GM18520 (cell line): ENCODE measurements at regions not wholly inside any gene's neighbourhood (a gene's known extent, or its start where the extent isn't known, plus 50 kb on each side); places are given as distances from the start of the nearest gene placed in this dataset.

Experiments used
- ATAC-seq: cut with Tn5 transposase; IDR thresholded peaks from one replicate; pipeline ENCODE4 v1.9.1; 2021; ENCODE audit not compliant: unreplicated experiment

DNA sequence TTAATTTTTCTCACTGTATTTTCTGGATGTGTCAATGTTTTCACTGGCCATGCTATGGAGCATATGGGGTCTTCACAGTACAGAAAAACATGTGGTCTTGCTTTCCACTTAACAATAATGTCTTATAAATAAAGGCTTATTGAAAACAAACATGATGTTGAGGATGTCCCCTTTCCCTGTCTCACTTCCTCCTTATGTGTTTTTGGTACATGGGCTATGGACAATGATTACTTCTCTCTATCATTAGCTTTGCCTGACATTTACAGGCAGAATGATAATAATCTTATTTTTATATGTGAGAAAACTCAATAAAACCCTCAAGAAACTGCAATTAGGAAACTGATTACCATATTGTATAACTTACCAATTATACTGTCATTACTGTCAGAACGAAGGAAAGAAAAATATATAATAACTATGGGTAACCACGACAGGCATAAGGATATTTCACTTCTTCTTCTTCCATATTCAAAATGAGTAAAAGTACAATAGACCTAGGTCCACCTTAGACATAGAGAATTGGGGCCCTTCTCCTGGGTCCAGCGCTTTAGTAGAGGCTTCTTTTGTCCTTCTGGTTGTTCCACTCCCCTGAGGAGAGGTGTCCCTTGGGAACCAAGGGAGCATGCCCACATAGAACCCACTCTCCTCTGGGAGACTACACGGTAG is 375.0 kb downstream of the MAN2A1 start:
- no peak for ATAC-seq

DNA sequence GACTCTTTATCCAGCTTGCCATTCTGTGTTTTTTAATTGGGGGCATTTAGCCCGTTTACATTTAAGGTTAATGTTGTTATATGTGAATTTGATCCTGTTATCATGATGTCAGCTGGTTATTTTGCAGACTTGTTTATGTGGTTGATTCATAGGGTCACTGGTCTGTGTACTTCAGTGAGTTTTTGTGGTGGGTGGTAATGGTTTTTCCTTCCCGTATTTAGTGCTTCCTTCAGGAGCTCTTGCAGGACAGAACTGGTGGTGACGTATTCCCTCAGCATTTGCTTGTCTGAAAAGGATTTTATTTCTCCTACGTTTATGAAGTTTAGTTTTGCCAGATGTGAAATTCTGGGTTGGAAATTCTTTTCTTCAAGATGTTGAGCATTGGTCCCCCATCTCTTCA is 381.1 kb downstream of the MAN2A1 start:
- no peak for ATAC-seq

DNA sequence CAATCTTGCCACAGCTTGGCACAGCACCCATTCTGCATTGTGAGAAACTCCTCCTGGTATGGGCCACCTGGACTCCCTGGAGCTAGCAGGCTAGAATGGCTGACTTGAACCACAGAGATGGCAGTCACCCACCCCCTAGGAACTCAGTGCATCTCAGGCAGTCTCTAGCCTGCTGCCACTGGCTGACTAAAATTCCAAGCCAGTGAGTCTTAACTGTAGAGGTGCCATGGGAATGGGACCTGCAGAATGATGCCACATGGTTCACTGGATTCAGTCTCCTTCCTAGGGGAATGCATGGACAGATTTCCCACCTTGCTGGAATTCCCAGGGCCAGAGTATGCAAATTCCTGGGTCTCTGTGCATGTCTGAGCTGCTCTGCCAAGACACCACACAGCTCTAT is 382.9 kb downstream of the MAN2A1 start:
- ATAC-seq: no peak

DNA sequence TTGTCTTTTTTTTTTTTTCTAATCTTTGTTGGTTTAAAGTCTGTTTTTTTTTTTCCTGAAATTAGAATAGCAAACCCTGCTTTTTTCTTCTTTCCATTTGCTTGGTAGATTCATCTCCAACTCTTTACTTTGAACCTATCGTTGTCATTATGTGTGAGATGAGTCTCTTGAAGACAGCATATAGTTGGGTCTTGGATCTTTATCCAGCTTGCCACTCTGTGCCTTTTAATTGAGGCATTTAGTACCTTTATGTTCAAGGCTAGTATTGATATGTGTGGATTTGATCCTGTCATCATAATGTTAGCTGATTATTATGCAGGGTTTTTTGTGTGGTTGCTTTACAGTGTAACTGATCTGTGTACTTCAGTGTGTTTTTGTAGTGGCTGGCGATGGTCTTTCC is 383.8 kb downstream of the MAN2A1 start:
- no peak for ATAC-seq

DNA sequence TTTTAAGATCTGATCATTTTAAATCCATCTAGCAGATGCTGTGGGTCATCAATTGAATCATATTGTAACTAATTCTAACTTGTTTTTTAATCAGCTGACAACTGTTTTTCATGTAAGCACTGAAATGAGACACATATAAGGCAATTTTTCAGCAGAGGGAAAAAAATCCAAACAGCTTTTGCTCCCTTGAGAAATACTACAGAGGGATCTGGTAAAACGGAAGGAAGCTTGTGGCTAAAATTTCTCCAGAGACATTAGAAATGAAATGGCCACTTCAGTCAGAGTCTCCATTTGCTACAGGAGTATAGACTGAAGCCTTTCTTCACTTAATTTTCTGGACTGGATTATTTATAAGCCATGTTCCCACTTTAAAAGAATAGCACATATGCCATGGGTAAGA is 385.9 kb downstream of the MAN2A1 start:
- ATAC-seq: no peak

DNA sequence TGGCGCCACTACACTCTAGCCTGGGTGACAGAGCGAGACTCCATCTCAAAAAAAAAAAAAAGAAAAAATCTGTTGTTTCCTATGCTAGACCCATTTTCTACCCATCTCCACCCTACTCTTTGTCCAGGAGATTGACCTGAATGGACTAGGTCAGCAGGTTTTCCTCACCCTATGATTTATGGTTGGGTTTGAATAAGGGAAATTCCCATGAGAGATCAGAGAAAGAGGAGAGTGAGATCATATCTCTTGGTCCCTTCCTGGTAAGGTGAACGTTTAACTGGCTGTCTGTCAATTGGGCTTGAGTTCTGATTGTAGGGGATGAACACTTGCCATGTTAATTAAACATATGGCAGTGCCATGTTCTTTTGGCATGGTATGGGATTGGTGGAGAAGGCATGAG is 387.4 kb downstream of the MAN2A1 start:
- no peak for ATAC-seq

DNA sequence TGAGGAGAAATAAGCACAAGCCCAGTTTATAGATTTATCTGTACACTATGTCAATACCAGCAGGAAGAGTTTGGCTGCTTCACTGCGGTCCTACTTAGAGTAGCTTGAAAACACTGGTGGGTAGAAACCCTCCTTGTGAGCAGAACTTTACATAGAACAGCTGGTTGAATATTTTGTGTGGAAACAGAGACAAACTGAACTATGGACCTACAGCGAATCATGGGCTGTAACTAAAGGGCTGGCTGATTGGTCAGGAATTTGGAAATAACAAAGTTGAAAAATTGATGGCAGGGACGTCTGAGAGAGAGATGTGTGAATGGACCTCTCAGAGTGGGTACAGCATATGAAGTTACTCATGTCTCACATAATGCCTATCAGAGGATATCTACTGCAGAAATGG is 392.5 kb downstream of the MAN2A1 start:
- ATAC-seq: no peak

DNA sequence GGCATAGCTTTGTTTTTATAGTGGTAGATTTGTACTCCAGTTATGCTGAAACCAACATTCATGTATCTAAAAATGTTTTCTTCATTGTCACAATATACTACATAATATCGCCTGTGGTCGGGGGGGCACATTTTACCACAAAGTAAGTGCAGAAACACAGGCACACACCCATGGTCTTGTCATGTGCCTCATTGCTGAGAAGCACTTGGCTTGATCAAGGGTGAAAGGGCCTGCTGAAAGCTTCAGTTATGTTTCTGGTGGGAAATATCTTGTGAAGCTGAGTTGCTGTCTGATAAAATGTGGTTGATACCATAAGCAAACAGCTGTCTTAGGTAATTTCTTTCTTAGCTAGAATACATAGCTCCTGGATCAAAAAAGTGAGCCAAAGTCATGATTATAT is 393.1 kb downstream of the MAN2A1 start:
- ATAC-seq: no peak

DNA sequence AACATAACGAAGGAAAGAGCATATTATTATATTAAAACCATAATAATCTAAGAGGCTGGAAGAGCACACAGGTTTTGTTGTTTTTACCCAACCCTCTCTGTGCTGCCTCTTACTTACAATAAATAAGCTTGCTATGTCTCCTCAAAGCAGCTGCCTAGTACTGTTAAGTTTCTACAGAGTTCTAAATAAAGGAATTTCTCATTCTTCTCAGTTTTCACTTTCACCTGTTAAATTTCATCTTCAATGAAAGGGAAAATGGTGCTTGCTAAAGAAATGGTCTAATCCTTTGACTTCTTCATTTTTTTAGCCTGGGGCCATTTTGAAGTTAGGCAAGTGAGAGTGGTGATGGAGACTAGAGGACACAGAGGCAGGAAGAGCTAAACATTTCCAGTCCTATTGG is 396.1 kb downstream of the MAN2A1 start:
- no peak for ATAC-seq

DNA sequence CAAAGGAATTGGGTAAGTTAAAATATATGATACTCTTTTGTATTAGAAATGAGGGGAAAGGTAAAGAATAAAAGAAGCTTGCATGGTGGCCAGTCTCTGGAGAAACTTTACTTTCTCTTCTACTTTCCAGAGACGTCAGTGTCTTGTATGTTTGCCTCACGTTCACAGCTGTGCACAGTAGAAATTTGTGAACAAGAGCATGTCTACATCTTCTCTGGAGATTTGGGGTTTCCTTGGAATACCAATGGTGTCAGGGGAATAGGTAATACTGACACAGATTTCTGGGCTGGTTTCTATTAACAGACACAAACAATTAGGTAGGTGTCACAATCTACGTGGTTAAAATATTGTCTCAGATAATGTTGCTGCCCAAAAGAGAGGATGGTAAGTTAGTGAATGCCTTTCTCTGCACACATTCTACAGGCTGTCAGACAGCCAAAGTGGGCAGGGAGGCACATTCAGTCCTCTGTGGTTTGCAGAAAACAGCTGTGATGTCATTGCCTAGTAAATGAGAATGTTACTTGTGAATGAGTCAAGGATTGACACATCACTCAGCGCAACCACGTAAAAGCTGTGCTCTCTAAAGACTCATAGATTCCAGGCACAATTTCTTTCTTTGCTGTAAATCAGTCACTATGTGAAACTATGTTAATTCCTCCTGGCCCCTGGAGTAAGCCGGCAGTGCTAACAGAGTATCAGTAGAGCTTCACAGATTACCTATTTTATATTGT is 397.1 kb downstream of the MAN2A1 start:
- ATAC-seq: no peak

DNA sequence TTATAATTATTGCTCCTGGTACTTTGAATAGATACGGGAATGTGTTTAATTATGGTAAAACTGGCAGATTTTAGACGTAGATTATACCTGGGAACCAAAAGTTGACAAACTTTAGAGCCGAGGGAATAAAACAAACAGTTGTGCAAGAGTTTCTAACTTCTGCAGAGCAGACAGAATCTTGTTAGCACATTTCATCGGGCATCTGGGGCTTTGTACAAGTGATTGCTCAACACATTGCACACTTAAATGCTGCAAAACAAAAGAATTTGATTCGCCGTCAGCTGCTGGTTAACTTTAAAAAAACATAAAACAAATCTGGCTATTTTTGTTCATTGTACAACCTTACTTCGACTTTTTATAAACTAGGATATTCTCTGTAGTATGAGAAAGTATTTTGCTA is 398.1 kb downstream of the MAN2A1 start:
- ATAC-seq: no peak

DNA sequence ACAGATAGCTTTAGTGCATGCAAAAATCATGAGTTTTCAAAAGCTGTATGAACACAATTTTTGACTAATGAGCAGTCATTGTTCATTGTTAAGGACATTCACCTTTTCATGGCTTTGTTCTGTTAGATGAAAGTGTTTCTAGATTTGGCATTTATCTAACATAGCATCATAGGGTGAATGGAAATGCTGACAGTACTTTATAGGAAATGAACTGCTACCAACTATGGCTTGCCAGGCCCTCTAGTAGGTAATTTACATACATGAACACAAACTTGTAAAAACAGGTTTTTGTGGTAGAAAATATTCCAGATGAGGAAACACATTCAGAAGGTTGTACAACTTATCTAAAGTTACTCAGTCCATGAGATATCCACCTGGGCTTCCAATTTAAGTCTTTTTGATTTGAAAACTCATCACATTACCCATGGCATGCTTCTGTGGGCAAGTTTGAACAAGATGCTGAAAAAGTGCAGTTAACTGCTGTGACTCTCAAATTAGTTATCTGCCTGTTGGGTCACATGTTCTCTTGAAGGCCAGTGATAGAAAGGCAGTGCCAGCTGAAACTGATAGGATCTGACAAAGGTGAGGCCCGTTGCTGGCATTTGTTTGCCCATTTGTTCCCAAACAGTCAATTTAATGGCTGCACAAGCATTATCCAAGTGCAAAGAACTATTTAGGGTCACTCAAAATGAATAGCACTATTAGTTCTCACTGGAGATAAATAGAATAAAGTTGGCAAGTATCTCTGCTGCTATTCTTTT is 399.1 kb downstream of the MAN2A1 start:
- no peak for ATAC-seq

DNA sequence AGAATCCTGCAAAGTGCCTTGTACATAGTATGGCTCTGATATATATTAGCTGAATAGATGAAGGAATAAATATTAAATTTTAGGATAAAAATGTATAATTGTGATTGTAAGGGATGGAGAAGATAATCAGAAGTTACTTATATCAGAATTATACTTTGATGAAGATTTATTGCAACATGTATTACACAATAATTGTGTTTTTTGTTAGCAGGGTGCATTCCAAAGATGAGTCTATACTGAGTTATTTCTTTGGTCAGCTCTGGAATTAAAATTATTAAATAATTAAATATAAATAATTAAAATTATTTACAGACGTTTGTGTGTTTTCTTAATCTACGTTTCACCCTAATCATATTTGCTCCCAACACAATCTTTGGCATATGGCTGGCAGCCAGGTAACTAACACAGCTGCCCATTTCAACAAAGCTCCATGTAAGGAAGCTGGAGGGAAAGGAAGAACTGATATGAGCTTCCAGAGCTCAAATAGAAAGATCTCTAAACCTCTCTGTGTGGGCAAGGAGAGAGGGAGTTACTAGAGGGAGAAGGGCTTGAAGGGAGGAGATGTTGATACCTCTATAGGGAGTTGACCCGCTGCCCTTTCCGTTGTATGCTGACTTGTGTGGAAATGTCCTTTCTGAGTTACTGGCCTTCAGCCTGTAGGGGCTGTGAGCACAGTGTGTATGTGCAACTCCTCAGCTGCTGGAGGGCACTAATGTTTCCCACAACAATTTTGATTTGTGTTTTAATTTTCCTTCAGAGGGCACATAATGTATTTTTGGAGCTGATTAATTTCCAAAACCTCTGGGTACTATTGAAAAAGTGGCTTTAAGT is 403.4 kb downstream of the MAN2A1 start:
- no peak for ATAC-seq

DNA sequence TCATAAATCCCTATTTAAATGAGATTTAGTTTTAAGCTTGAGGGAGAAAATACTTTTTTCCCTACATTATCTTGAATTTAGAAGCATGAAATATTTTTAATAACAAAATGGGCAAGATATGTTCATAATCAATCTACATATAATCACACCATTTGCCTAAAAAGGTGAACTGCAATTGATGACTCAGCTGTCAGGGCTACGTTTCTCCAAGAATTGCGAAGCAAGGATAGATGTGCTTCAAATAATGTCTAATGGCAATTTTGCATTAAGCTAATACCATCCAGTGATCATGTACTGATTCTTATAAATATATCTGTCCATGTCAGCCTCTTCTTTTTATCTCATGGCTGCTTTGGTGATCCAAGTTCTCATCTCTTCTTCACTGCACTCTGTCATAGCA is 404.4 kb downstream of the MAN2A1 start:
- ATAC-seq: no peak

DNA sequence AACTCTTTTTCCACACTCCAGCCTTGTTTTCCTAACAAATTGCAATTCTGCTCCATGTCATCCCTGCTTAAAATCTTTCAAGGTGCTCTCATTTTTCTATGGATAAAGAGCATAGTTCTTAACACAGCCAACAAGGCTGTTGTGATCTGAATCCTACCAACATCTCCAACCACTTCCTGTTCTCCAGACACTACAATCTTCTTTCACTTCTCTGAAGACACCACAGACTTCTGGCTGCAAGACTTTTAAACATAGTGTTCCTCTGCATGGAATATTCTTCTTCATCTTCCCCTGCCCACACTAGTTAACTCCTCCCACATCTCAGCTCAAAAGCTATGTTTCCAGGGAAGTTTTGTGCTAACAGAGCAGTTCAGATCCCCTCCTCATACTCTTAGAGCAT is 404.8 kb downstream of the MAN2A1 start:
- ATAC-seq: no peak

DNA sequence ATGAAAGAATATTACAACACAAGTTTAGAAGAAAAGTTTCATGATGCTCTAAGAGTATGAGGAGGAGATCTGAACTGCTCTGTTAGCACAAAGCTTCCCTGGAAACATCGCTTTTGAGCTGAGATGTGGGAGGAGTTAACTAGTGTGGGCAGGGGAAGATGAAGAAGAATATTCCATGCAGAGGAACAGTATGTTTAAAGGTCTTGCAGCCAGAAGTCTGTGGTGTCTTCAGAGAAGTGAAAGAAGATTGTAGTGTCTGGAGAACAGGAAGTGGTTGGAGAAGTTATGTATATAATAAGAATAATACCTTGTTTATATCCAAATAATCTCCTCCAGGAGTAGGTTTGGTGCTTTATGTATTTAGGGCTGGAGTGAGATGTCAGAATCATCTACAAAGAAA is 406.7 kb downstream of the MAN2A1 start:
- no peak for ATAC-seq

DNA sequence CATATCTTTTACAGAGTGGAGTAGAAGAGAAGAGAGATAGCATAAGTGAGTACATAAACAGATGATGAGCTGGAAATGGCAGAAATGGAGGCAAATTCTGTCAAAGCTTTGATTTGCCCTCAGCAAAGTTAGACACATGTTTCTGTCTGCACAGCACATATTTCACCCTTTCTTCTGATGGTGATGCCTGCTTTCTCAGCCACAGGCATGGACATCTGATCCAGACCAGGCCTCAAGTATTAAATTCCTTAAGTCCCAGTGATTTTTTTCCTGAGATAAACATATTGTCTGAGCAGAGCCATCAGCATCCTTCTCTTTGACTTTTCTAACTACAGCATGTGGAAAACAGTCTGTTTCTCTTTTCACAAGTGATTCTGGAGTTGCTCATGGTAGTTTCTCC is 409.8 kb downstream of the MAN2A1 start:
- no peak for ATAC-seq

DNA sequence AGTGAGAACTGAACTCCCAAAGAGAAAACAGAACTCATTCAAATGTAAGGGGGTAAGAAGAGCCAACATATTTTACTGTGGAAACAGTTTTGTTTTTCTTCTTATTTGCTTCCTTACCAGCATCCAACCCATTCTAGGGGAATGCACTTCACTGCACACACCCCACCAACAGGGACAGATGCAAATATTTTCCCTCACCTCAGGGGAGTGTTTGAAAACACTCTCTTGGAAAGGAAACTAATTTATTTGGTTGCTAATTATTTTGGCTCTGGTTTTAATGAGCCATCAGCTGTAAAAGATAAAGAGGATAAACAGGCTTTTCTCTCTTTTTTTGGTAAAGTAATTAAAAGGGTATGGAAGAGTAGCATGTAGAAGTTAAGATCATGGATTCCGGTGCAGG is 413.4 kb downstream of the MAN2A1 start:
- no peak for ATAC-seq

DNA sequence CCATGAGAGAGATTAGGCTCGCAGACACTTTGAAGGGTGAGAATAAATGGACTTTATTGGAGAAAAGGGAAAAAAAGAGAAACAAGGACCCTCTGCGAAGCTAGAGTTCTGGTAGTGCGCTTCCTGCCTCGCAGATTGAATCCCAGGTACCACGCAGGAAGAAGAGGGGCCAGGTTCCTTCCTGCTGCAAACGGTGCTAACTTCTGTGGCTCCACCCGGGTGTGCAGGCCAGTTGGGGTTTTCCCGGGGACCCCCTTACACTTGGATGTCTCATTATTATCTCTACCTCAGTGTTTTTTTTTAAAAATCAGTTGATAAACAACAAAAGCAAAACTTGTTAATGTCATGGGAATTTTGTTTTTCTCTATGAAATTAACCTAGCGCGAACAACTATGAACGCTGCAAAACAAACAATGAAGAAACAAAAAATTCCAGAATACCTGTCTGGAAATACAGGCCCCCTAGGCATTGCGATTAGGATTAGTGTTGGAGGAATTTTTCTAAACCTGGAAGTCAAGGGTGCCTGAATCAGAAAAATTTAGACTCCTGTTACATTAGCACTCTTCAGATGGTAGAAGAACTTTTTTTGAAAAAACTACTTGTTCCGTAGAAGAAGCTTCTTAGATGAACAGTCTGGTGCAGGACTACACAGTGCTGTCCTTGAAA is 414.5 kb downstream of the MAN2A1 start:
- no peak for ATAC-seq

DNA sequence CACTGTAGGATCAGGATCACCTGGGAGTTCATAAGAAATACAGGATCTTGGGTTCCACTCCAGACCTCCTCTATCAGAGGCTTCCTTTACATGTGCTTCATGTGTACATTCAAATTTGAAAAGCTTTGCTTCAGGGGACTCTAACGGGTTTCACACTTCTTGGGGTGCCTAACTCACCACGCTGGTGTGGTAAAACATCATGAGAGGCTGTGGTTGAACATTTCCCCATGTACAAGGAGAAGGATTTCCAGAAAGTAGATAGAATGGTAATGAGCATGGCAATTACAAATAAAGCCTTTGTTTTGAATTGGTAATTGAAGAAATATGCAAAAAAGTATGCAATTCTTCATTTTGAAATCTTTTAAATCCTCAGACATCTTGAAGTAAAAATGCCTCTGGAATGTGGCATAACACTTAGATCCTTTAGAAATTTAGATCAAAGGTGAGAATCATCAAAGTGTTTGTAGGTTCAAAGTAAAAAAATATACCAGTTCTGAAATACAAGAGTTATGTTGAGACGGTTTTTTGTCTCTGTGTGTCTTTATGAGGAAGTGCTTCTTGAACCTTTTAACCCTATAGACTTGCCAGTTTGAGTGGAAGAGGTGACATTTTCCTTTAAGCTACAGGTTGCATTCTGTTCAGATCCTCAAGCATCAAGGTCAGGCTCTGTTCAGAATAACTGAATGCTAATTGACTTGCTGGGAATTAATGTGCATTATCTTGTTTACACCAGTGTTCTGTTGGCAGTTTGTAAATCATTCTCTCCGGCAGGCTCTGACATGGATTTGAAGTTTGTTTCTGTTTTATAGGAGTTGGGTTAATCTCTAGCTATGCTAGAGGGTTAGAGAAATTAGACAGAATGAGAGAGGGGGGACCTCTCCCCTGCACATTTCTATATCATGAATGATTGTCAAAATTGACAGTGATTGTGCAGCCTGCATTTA is 415.3 kb downstream of the MAN2A1 start:
- ATAC-seq: no peak
